CD4-positive, alpha-beta T cell (primary cell): ENCODE measurements at regions not wholly inside any gene's neighbourhood (a gene's known extent, or its start where the extent isn't known, plus 50 kb on each side); places are given as distances from the start of the nearest gene placed in this dataset.

Experiments
- ATAC-seq: fragments of 200-7000 bp; cut with Tn5 transposase; one replicate; pipeline ENCODE4 v1.10.0; 2022; ENCODE audit warnings: mild to moderate bottlenecking; ENCODE audit not compliant: poor library complexity
- CTCF ChIA-PET: fragments of 350-600 bp; sonication (Branson Sonifier 250); formaldehyde crosslinking; loops from one replicate; lab custom pipeline; 2021; ENCODE audit warnings: antibody characterized with exemption, inconsistent platforms; lab: Charles Lee
- POLR2A ChIA-PET: fragments of 350-600 bp; sonication (Branson Sonifier 250); formaldehyde crosslinking; loops from one replicate; lab custom pipeline; 2021; ENCODE audit warnings: antibody characterized with exemption, inconsistent platforms; lab: Charles Lee
- DNase-seq, 14 experiments: peaks; one replicate each; pipeline ENCODE4 v3.0.0-alpha.2; 2013 to 2020; ENCODE audit warnings: mixed read lengths in 2 of 14
- H3K27ac ChIP-seq, 2 donors: one replicate each; pipeline versions ENCODE4 v1.5.1 to v1.7.0; 2013; ENCODE audit warnings: low read length in 2 of 2, low read depth in 1 of 2, mild to moderate bottlenecking in 1 of 2
- H3K27me3 ChIP-seq, 2 experiments: 1 replicate in 1 of 2; 2 replicates in 1 of 2; pipeline versions ENCODE4 v1.6.1 to v1.7.0; 2013; ENCODE audit warnings: low read length in 2 of 2, control low read depth in 1 of 2, mild to moderate bottlenecking in 1 of 2, moderate library complexity in 1 of 2; ENCODE audit not compliant: insufficient read depth in 2 of 2, control insufficient read depth in 1 of 2
- H3K36me3 ChIP-seq: one replicate; pipeline ENCODE4 v1.6.1; 2013; ENCODE audit warnings: low read length, control low read depth; ENCODE audit not compliant: insufficient read depth
- H3K4me1 ChIP-seq: one replicate; pipeline ENCODE4 v1.6.1; 2013; ENCODE audit warnings: low read length, control low read depth; ENCODE audit not compliant: insufficient read depth
- H3K4me3 ChIP-seq: one replicate; pipeline ENCODE4 v1.5.1; 2013; ENCODE audit warnings: mild to moderate bottlenecking, low read length, moderate library complexity
- H3K9me3 ChIP-seq, 2 experiments: 1 replicate in 1 of 2; 2 replicates in 1 of 2; pipeline versions ENCODE4 v1.6.1 to v1.7.0; 2013; ENCODE audit warnings: low read length in 2 of 2, mild to moderate bottlenecking in 2 of 2, control low read depth in 1 of 2, moderate library complexity in 1 of 2; ENCODE audit not compliant: control insufficient read depth in 1 of 2, insufficient read depth in 1 of 2
- H3K27ac Mint-ChIP-seq: one replicate; pipeline ENCODE4 v1.8.0; 2020; ENCODE audit warnings: mixed read lengths
- H3K27me3 Mint-ChIP-seq: one replicate; pipeline ENCODE4 v1.8.0; 2021; ENCODE audit warnings: mixed read lengths
- H3K36me3 Mint-ChIP-seq: one replicate; pipeline ENCODE4 v1.8.0; 2021; ENCODE audit warnings: low read depth, mixed read lengths
- H3K4me1 Mint-ChIP-seq: one replicate; pipeline ENCODE4 v1.8.0; 2021; ENCODE audit warnings: low read depth, mixed read lengths
- H3K4me3 Mint-ChIP-seq: one replicate; pipeline ENCODE4 v1.8.0; 2020; ENCODE audit warnings: mild to moderate bottlenecking, mixed read lengths
- H3K9me3 Mint-ChIP-seq: one replicate; pipeline ENCODE4 v1.8.0; 2020; ENCODE audit warnings: mixed read lengths
- intact Hi-C, 2 experiments: fragments of 100-400 bp; cut with DNase I in 1 of 2; cut with micrococcal nuclease in 1 of 2; formaldehyde crosslinking; loops; one replicate each; pipeline versions ENCODE4 v1.15.1 to v1.9.0; 2023 to 2025; cut with DNase I, micrococcal nuclease
- TF ChIP-seq, protein P1 (sequence below): fragments of 200-600 bp; IDR thresholded peaks from one replicate; pipeline ENCODE4 v1.8.0; 2022; ENCODE audit warnings: antibody characterized with exemption, mild to moderate bottlenecking

DNA sequence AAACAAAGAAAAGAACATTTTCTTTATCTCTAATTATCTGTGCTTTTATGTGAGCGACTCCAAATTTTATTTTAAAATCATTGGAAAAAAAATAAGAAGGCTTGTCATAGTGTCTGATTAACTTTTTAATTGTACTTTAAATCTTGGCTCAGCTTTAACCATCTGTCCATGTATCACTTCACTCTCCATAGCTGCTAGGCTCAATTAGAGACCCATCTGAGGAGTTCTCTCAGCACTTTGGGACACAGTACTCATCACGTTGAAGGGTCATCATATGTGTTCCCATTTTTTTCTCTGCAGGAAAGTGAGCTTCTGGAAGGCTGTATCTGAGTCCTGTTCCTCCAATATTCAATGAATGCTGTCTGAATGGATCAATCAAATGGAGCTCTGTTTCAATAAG lies 908.5 kb upstream of the ROBO1 start:
- CTCF ChIA-PET = no interaction called here
- DNase-seq (no peak), ATAC-seq (no peak)
- H3K27me3 Mint-ChIP-seq = no peaks in the 10 kb centered on the region
- TF ChIP-seq, protein P1, sequence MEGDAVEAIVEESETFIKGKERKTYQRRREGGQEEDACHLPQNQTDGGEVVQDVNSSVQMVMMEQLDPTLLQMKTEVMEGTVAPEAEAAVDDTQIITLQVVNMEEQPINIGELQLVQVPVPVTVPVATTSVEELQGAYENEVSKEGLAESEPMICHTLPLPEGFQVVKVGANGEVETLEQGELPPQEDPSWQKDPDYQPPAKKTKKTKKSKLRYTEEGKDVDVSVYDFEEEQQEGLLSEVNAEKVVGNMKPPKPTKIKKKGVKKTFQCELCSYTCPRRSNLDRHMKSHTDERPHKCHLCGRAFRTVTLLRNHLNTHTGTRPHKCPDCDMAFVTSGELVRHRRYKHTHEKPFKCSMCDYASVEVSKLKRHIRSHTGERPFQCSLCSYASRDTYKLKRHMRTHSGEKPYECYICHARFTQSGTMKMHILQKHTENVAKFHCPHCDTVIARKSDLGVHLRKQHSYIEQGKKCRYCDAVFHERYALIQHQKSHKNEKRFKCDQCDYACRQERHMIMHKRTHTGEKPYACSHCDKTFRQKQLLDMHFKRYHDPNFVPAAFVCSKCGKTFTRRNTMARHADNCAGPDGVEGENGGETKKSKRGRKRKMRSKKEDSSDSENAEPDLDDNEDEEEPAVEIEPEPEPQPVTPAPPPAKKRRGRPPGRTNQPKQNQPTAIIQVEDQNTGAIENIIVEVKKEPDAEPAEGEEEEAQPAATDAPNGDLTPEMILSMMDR = no peak
- Histone ChIP-seq H3K27ac (no peak overlapping the region), H3K9me3 (peaks cover 0 to 11% of the 10 kb centered on the region in 2 experiments), H3K4me1 (no peaks in the 10 kb centered on the region), H3K27me3 (no peaks in the 10 kb centered on the region), H3K4me3 (no peak overlapping the region), H3K36me3 (no peaks in the 10 kb centered on the region)
- no peak overlapping the region for H3K4me3 Mint-ChIP-seq
- H3K36me3 Mint-ChIP-seq = no peaks in the 10 kb centered on the region
- H3K9me3 Mint-ChIP-seq = peaks cover 5% of the 10 kb centered on the region
- no peak overlapping the region for H3K27ac Mint-ChIP-seq
- POLR2A ChIA-PET = no interaction called here
- intact Hi-C loops = no loop called here
- H3K4me1 Mint-ChIP-seq = no peaks in the 10 kb centered on the region

DNA sequence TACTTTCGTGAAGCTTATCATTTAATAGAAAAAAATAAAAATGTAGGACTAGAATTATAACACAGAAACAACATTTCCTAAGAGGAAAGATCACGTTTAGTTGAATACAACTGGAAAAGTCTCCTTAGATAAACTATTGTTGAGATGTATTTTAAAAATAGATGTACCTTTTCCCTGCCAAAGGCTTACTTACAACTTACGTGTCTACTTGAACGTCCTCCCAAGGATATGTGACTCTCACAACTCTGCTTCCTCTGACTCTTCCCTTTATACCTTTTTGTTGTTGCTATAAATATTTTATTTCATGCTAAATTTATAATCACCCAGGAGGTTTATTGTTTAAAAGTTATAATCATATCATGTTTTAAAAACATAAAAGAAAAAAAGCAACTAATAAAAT lies 908.0 kb upstream of the ROBO1 start:
- no peak overlapping the region for H3K4me3 ChIP-seq
- Mint-ChIP-seq H3K9me3 (peaks cover 5% of the 10 kb centered on the region), H3K4me3 (no peak overlapping the region), H3K27ac (no peak overlapping the region), H3K36me3 (no peaks in the 10 kb centered on the region), H3K27me3 (no peaks in the 10 kb centered on the region), H3K4me1 (no peaks in the 10 kb centered on the region)
- POLR2A ChIA-PET = no interaction called here
- no peaks in the 10 kb centered on the region for H3K36me3 ChIP-seq
- intact Hi-C loops = no loop called here
- TF ChIP-seq, protein P1 = no peak
- H3K9me3 ChIP-seq = peaks cover 0 to 11% of the 10 kb centered on the region in 2 experiments
- H3K27me3 ChIP-seq = no peaks in the 10 kb centered on the region
- no peak overlapping the region for H3K27ac ChIP-seq
- no peak for ATAC-seq
- no peak for DNase-seq
- H3K4me1 ChIP-seq = no peaks in the 10 kb centered on the region
- CTCF ChIA-PET = no interaction called here

DNA sequence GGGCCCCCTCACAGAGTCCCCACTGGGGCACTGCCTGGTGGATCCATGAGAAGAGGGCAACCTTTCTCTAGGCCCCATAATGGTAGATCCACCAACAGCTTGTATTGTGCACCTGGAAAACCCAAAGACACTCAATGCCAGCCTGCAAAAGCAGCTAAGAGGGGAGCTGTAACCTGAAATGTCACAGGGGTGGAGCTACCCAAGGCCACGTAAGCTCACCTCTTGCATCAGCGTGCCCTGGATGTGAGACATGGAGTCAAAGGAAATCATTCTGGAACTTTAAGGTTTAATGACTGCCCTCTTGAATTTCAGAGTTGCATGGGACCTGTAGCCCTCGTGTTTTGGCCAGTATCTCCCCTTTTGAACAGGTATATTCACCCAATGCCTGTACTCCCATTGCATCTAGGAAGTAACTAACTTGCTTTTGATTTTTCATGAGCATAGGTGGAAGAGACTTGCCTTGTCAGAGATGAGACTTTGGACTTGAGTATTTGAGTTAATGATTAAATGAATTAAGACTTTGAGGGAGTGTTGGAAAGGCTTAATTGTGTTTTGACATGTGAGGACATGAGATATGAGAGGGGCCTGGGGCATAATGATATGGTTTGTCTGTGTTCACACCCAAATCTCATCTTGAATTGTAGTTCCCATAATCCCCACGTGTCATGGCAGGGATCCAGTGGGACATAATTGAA lies 900.9 kb upstream of the ROBO1 start:
- H3K27ac ChIP-seq = no peak overlapping the region
- no peaks in the 10 kb centered on the region for H3K27me3 ChIP-seq
- Mint-ChIP-seq H3K27ac (no peak overlapping the region), H3K36me3 (no peaks in the 10 kb centered on the region), H3K4me1 (no peaks in the 10 kb centered on the region), H3K27me3 (no peaks in the 10 kb centered on the region), H3K4me3 (no peak overlapping the region), H3K9me3 (peaks cover 3% of the 10 kb centered on the region)
- ChIA-PET CTCF (no interaction called here), POLR2A (no interaction called here)
- H3K4me1 ChIP-seq = no peaks in the 10 kb centered on the region
- H3K4me3 ChIP-seq = no peak overlapping the region
- intact Hi-C loops = no loop called here
- H3K36me3 ChIP-seq = no peaks in the 10 kb centered on the region
- no peak for ATAC-seq
- TF ChIP-seq, protein P1 = no peak
- DNase-seq = no peak
- peaks cover 0 to 8% of the 10 kb centered on the region in 2 experiments for H3K9me3 ChIP-seq
